ENCODE measurements at regions not wholly inside any gene's neighbourhood (a gene's known extent, or its start where the extent isn't known, plus 50 kb on each side); places are given as distances from the start of the nearest gene placed in this dataset.

GRCh38 chr2:128734521-128735295 lies 416.0 kb upstream of the HS6ST1 start:
- H3K9me3 Mint-ChIP-seq, result peaks cover 0 to 1% (median 0%) of the 10 kb centered on the region in 7 donors
- ATAC-seq (ENCODE audit: low read depth in 2 of 2), result peak in 1 of 2 donors; percentile 8
- H3K4me3 Mint-ChIP-seq, result no peak overlapping the region
- Histone ChIP-seq H3K27ac (ENCODE audit: insufficient read depth, low read length, poor library complexity, severe bottlenecking) (no peak overlapping the region), H3K27me3 (ENCODE audit: control insufficient read depth, insufficient read depth, low read length) (peaks cover 2% of the 10 kb centered on the region), H3K36me3 (ENCODE audit: control insufficient read depth, insufficient read depth, low read length) (no peaks in the 10 kb centered on the region), H3K9me3 (ENCODE audit: control insufficient read depth in 2 of 2, low read length in 2 of 2) (no peaks in the 10 kb centered on the region), H3K4me3 (ENCODE audit: low read depth, low read length) (no peak overlapping the region), H3K4me1 (ENCODE audit: control insufficient read depth, insufficient read depth, low read length, poor library complexity, severe bottlenecking) (no peaks in the 10 kb centered on the region)
- H3K27ac Mint-ChIP-seq, result no peak overlapping the region
- peaks cover 4% of the 10 kb centered on the region for H3K27me3 Mint-ChIP-seq
- DNase-seq, result peak in 1 of 3 donors; percentile 8
- H3K4me1 Mint-ChIP-seq, result peaks cover 0 to 2% (median under 1%) of the 10 kb centered on the region in 4 donors
- no peaks in the 10 kb centered on the region for H3K36me3 Mint-ChIP-seq

- DNase-seq (no peak), ATAC-seq (ENCODE audit: low read depth in 2 of 2) (no peak)
- peaks cover 6% of the 10 kb centered on the region for H3K27me3 Mint-ChIP-seq
- peaks cover 0 to 2% (median under 1%) of the 10 kb centered on the region in 4 donors for H3K4me1 Mint-ChIP-seq
- Histone ChIP-seq H3K27ac (ENCODE audit: insufficient read depth, low read length, poor library complexity, severe bottlenecking) (no peak overlapping the region), H3K4me3 (ENCODE audit: low read depth, low read length) (no peak overlapping the region), H3K9me3 (ENCODE audit: control insufficient read depth in 2 of 2, low read length in 2 of 2) (no peaks in the 10 kb centered on the region), H3K36me3 (ENCODE audit: control insufficient read depth, insufficient read depth, low read length) (no peaks in the 10 kb centered on the region), H3K4me1 (ENCODE audit: control insufficient read depth, insufficient read depth, low read length, poor library complexity, severe bottlenecking) (no peaks in the 10 kb centered on the region), H3K27me3 (ENCODE audit: control insufficient read depth, insufficient read depth, low read length) (peaks cover 2% of the 10 kb centered on the region)
- no peak overlapping the region for H3K27ac Mint-ChIP-seq
- H3K36me3 Mint-ChIP-seq, result no peaks in the 10 kb centered on the region
- no peaks in the 10 kb centered on the region for H3K9me3 Mint-ChIP-seq
- H3K4me3 Mint-ChIP-seq, result no peak overlapping the region
Measured at GRCh38 chr2:128735296-128735960, 416.8 kb upstream of the HS6ST1 start.

GRCh38 chr2:128736046-128736688 lies 417.5 kb upstream of the HS6ST1 start:
- no peak overlapping the region for H3K4me3 ChIP-seq (ENCODE audit: low read depth, low read length)
- no peak for ATAC-seq (ENCODE audit: low read depth in 2 of 2)

GRCh38 chr2:128736689-128737545 lies 418.2 kb upstream of the HS6ST1 start:
- Histone ChIP-seq H3K27ac (ENCODE audit: insufficient read depth, low read length, poor library complexity, severe bottlenecking) (no peak overlapping the region), H3K4me1 (ENCODE audit: control insufficient read depth, insufficient read depth, low read length, poor library complexity, severe bottlenecking) (no peaks in the 10 kb centered on the region), H3K4me3 (ENCODE audit: low read depth, low read length) (no peak overlapping the region), H3K27me3 (ENCODE audit: control insufficient read depth, insufficient read depth, low read length) (no peaks in the 10 kb centered on the region), H3K9me3 (ENCODE audit: control insufficient read depth in 2 of 2, low read length in 2 of 2) (no peaks in the 10 kb centered on the region), H3K36me3 (ENCODE audit: control insufficient read depth, insufficient read depth, low read length) (no peaks in the 10 kb centered on the region)
- Mint-ChIP-seq H3K27me3 (peaks cover 6% of the 10 kb centered on the region), H3K9me3 (no peaks in the 10 kb centered on the region), H3K27ac (no peak overlapping the region), H3K4me3 (no peak overlapping the region), H3K36me3 (no peaks in the 10 kb centered on the region), H3K4me1 (peaks cover 0 to 2% (median under 1%) of the 10 kb centered on the region in 4 donors)
- ATAC-seq (ENCODE audit: low read depth in 2 of 2) (peak; percentile 38 to 39), DNase-seq (peak in 2 of 3 donors; percentile 16 to 40)

More at GRCh38 chr2:128736046-128736688, 417.5 kb upstream of the HS6ST1 start:
- Histone ChIP-seq H3K27me3 (ENCODE audit: control insufficient read depth, insufficient read depth, low read length) (no peaks in the 10 kb centered on the region), H3K4me1 (ENCODE audit: control insufficient read depth, insufficient read depth, low read length, poor library complexity, severe bottlenecking) (no peaks in the 10 kb centered on the region), H3K27ac (ENCODE audit: insufficient read depth, low read length, poor library complexity, severe bottlenecking) (no peak overlapping the region), H3K9me3 (ENCODE audit: control insufficient read depth in 2 of 2, low read length in 2 of 2) (no peaks in the 10 kb centered on the region), H3K36me3 (ENCODE audit: control insufficient read depth, insufficient read depth, low read length) (no peaks in the 10 kb centered on the region)
- DNase-seq, result no peak
- H3K9me3 Mint-ChIP-seq, result no peaks in the 10 kb centered on the region
- no peak overlapping the region for H3K27ac Mint-ChIP-seq
- H3K4me3 Mint-ChIP-seq, result no peak overlapping the region
- no peaks in the 10 kb centered on the region for H3K36me3 Mint-ChIP-seq
- H3K27me3 Mint-ChIP-seq, result peaks cover 6% of the 10 kb centered on the region
- H3K4me1 Mint-ChIP-seq, result peaks cover 0 to 2% (median under 1%) of the 10 kb centered on the region in 4 donors

GRCh38 chr2:128737546-128737826 lies 418.8 kb upstream of the HS6ST1 start:
- Histone ChIP-seq H3K9me3 (ENCODE audit: control insufficient read depth in 2 of 2, low read length in 2 of 2) (no peaks in the 10 kb centered on the region), H3K4me1 (ENCODE audit: control insufficient read depth, insufficient read depth, low read length, poor library complexity, severe bottlenecking) (no peaks in the 10 kb centered on the region), H3K27ac (ENCODE audit: insufficient read depth, low read length, poor library complexity, severe bottlenecking) (no peak overlapping the region), H3K36me3 (ENCODE audit: control insufficient read depth, insufficient read depth, low read length) (no peaks in the 10 kb centered on the region), H3K27me3 (ENCODE audit: control insufficient read depth, insufficient read depth, low read length) (no peaks in the 10 kb centered on the region), H3K4me3 (ENCODE audit: low read depth, low read length) (no peak overlapping the region)
- Mint-ChIP-seq H3K9me3 (no peaks in the 10 kb centered on the region), H3K4me3 (no peak overlapping the region), H3K4me1 (peaks cover 0 to 2% (median under 1%) of the 10 kb centered on the region in 4 donors), H3K27me3 (peaks cover 6% of the 10 kb centered on the region), H3K36me3 (no peaks in the 10 kb centered on the region), H3K27ac (no peak overlapping the region)
- no peak for DNase-seq
- ATAC-seq (ENCODE audit: low read depth in 2 of 2), result no peak

- Histone ChIP-seq H3K9me3 (ENCODE audit: control insufficient read depth in 2 of 2, low read length in 2 of 2) (no peaks in the 10 kb centered on the region), H3K36me3 (ENCODE audit: control insufficient read depth, insufficient read depth, low read length) (no peaks in the 10 kb centered on the region), H3K27me3 (ENCODE audit: control insufficient read depth, insufficient read depth, low read length) (no peaks in the 10 kb centered on the region), H3K4me3 (ENCODE audit: low read depth, low read length) (no peak overlapping the region), H3K4me1 (ENCODE audit: control insufficient read depth, insufficient read depth, low read length, poor library complexity, severe bottlenecking) (no peaks in the 10 kb centered on the region), H3K27ac (ENCODE audit: insufficient read depth, low read length, poor library complexity, severe bottlenecking) (no peak overlapping the region)
- DNase-seq (no peak), ATAC-seq (ENCODE audit: low read depth in 2 of 2) (no peak)
- Mint-ChIP-seq H3K27ac (no peak overlapping the region), H3K4me3 (no peak overlapping the region), H3K4me1 (peaks cover 0 to 2% (median under 1%) of the 10 kb centered on the region in 4 donors), H3K9me3 (no peaks in the 10 kb centered on the region), H3K36me3 (no peaks in the 10 kb centered on the region), H3K27me3 (peaks cover 6% of the 10 kb centered on the region)
Measured at GRCh38 chr2:128738446-128739110, 419.9 kb upstream of the HS6ST1 start.

- DNase-seq (no peak), ATAC-seq (ENCODE audit: low read depth in 2 of 2) (no peak)
- Histone ChIP-seq H3K4me3 (ENCODE audit: low read depth, low read length) (no peak overlapping the region), H3K4me1 (ENCODE audit: control insufficient read depth, insufficient read depth, low read length, poor library complexity, severe bottlenecking) (no peaks in the 10 kb centered on the region), H3K9me3 (ENCODE audit: control insufficient read depth in 2 of 2, low read length in 2 of 2) (no peaks in the 10 kb centered on the region), H3K36me3 (ENCODE audit: control insufficient read depth, insufficient read depth, low read length) (no peaks in the 10 kb centered on the region), H3K27ac (ENCODE audit: insufficient read depth, low read length, poor library complexity, severe bottlenecking) (no peak overlapping the region), H3K27me3 (ENCODE audit: control insufficient read depth, insufficient read depth, low read length) (no peaks in the 10 kb centered on the region)
- Mint-ChIP-seq H3K9me3 (no peaks in the 10 kb centered on the region), H3K27ac (no peak overlapping the region), H3K27me3 (peaks cover 6% of the 10 kb centered on the region), H3K36me3 (no peaks in the 10 kb centered on the region), H3K4me3 (no peak overlapping the region), H3K4me1 (no peaks in the 10 kb centered on the region)
Measured at GRCh38 chr2:128742467-128742866, 423.8 kb upstream of the HS6ST1 start.

Measured in CD4-positive, CD25-positive, alpha-beta regulatory T cell (primary cell).